WTC11 (cell line): ENCODE measurements at regions not wholly inside any gene's neighbourhood (a gene's known extent, or its start where the extent isn't known, plus 50 kb on each side); places are given as distances from the start of the nearest gene placed in this dataset.

Experiments
- ATAC-seq: fragments of 200-7000 bp; cut with Tn5 transposase; 2 replicates; pipeline ENCODE4 v1.10.0; 2021; ENCODE audit warnings: mild to moderate bottlenecking, moderate library complexity
- CTCF ChIA-PET: fragments of 300-600 bp; sonication (Branson Sonifier 250); formaldehyde crosslinking; loops from one replicate; lab custom pipeline; 2021; ENCODE audit warnings: antibody characterized with exemption; lab: Charles Lee
- POLR2A ChIA-PET: fragments of 350-600 bp; sonication (Branson Sonifier 250); formaldehyde crosslinking; loops from one replicate; lab custom pipeline; 2021; ENCODE audit warnings: antibody characterized with exemption; lab: Charles Lee
- DNase-seq: peaks from one replicate; pipeline ENCODE4 v3.0.0; 2021; ENCODE audit warnings: low spot score
- H3K27ac Mint-ChIP-seq: 2 replicates; pipeline ENCODE4 v1.8.0; 2021; ENCODE audit warnings: mixed read lengths
- H3K27me3 Mint-ChIP-seq: 2 replicates; pipeline ENCODE4 v1.8.0; 2021; ENCODE audit warnings: low read depth, mild to moderate bottlenecking, moderate library complexity, mixed read lengths
- H3K36me3 Mint-ChIP-seq: 2 replicates; pipeline ENCODE4 v1.8.0; 2021; ENCODE audit warnings: mixed read lengths
- H3K4me1 Mint-ChIP-seq: 2 replicates; pipeline ENCODE4 v1.8.0; 2022; ENCODE audit warnings: mixed read lengths
- H3K4me3 Mint-ChIP-seq: 2 replicates; pipeline ENCODE4 v1.8.0; 2021; ENCODE audit warnings: mild to moderate bottlenecking, moderate library complexity, mixed read lengths
- H3K9me3 Mint-ChIP-seq: 2 replicates; pipeline ENCODE4 v1.8.0; 2021; ENCODE audit warnings: mixed read lengths
- ATF3 ChIP-seq: sonication (generic); formaldehyde crosslinking; conservative IDR thresholded peaks from 2 replicates; pipeline ENCODE4 v1.8.1; 2022; ENCODE audit warnings: mild to moderate bottlenecking, missing genetic modification reagents
- ELF4 ChIP-seq: sonication (generic); formaldehyde crosslinking; IDR thresholded peaks from 2 replicates; pipeline ENCODE4 v1.8.1; 2022; ENCODE audit warnings: low read depth, mild to moderate bottlenecking, moderate library complexity, missing genetic modification reagents
- FOXK1 ChIP-seq: sonication (generic); formaldehyde crosslinking; IDR thresholded peaks from 2 replicates; pipeline ENCODE4 v1.8.0; 2022; ENCODE audit warnings: mild to moderate bottlenecking, moderate library complexity, missing genetic modification reagents
- GABPB1 ChIP-seq: sonication (generic); formaldehyde crosslinking; IDR thresholded peaks from 2 replicates; pipeline ENCODE4 v1.8.1; 2023; ENCODE audit warnings: mild to moderate bottlenecking, missing genetic modification reagents
- GTF2I ChIP-seq: fragments of 250-450 bp; sonication (Bioruptor Pico); conservative IDR thresholded peaks from 2 replicates; pipeline ENCODE4 v1.4.0; 2021; ENCODE audit warnings: mild to moderate bottlenecking
- MYBL2 ChIP-seq: sonication (generic); formaldehyde crosslinking; IDR thresholded peaks from 2 replicates; pipeline ENCODE4 v1.8.1; 2023; ENCODE audit warnings: mild to moderate bottlenecking, moderate library complexity, missing genetic modification reagents
- NFYB ChIP-seq: sonication (generic); formaldehyde crosslinking; conservative IDR thresholded peaks from 2 replicates; pipeline ENCODE4 v1.8.0; 2022; ENCODE audit warnings: low read depth, missing genetic modification reagents
- NR3C1 ChIP-seq: sonication (generic); formaldehyde crosslinking; conservative IDR thresholded peaks from 2 replicates; pipeline ENCODE4 v1.8.1; 2023; ENCODE audit warnings: low read depth, mild to moderate bottlenecking, missing genetic modification reagents
- RELA ChIP-seq: sonication (generic); formaldehyde crosslinking; IDR thresholded peaks from 2 replicates; pipeline ENCODE4 v1.8.1; 2022; ENCODE audit warnings: missing genetic modification reagents, mild to moderate bottlenecking, borderline replicate concordance
- STAT6 ChIP-seq: sonication (generic); formaldehyde crosslinking; conservative IDR thresholded peaks from 2 replicates; pipeline ENCODE4 v1.8.1; 2023; ENCODE audit warnings: mild to moderate bottlenecking, low read depth, missing genetic modification reagents, moderate library complexity
- TEAD4 ChIP-seq: sonication (generic); formaldehyde crosslinking; IDR thresholded peaks from 2 replicates; pipeline ENCODE4 v1.8.0; 2022; ENCODE audit warnings: mild to moderate bottlenecking, missing genetic modification reagents
- ZNF138 ChIP-seq: sonication (generic); formaldehyde crosslinking; conservative IDR thresholded peaks from 2 replicates; pipeline ENCODE4 v1.8.1; 2022; ENCODE audit warnings: mild to moderate bottlenecking, moderate library complexity, missing genetic modification reagents
- ZNF219 ChIP-seq: sonication (generic); formaldehyde crosslinking; IDR thresholded peaks from 2 replicates; pipeline ENCODE4 v1.8.0; 2023; ENCODE audit warnings: missing genetic modification reagents, mild to moderate bottlenecking, borderline replicate concordance
- ZNF317 ChIP-seq: sonication (generic); formaldehyde crosslinking; IDR thresholded peaks from 2 replicates; pipeline ENCODE4 v1.8.1; 2023; ENCODE audit warnings: low read depth, mild to moderate bottlenecking, moderate library complexity, missing genetic modification reagents, borderline replicate concordance
- ZSCAN18 ChIP-seq: fragments of 250-450 bp; sonication (Bioruptor Pico); IDR thresholded peaks from 2 replicates; pipeline ENCODE4 v2.1.2; 2022; ENCODE audit warnings: mild to moderate bottlenecking, moderate library complexity
- TF ChIP-seq, protein P1 (sequence below): sonication (generic); formaldehyde crosslinking; IDR thresholded peaks from 2 replicates; pipeline ENCODE4 v1.8.0; 2022; ENCODE audit warnings: mild to moderate bottlenecking, missing genetic modification reagents

GRCh38 chr5:10827571-10827970 lies 66.5 kb upstream of the DAP start:
- POLR2A ChIA-PET, result no interaction called here
- H3K27me3 Mint-ChIP-seq, result no peaks in the 10 kb centered on the region; the same call in 1 of the 2 replicates
- TF ChIP-seq, protein P1, sequence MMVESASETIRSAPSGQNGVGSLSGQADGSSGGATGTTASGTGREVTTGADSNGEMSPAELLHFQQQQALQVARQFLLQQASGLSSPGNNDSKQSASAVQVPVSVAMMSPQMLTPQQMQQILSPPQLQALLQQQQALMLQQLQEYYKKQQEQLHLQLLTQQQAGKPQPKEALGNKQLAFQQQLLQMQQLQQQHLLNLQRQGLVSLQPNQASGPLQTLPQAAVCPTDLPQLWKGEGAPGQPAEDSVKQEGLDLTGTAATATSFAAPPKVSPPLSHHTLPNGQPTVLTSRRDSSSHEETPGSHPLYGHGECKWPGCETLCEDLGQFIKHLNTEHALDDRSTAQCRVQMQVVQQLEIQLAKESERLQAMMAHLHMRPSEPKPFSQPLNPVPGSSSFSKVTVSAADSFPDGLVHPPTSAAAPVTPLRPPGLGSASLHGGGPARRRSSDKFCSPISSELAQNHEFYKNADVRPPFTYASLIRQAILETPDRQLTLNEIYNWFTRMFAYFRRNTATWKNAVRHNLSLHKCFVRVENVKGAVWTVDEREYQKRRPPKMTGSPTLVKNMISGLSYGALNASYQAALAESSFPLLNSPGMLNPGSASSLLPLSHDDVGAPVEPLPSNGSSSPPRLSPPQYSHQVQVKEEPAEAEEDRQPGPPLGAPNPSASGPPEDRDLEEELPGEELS (CRISPR knock-in tag), result no peak
- TF ChIP-seq STAT6 (CRISPR knock-in tag), result no peak
- no peak for TF ChIP-seq ELF4 (CRISPR knock-in tag)
- no peak for TF ChIP-seq ZSCAN18 (CRISPR knock-in tag)
- TF ChIP-seq RELA (CRISPR knock-in tag), result no peak
- TF ChIP-seq TEAD4 (CRISPR knock-in tag), result no peak
- no peak for TF ChIP-seq NFYB (CRISPR knock-in tag)
- no peak for TF ChIP-seq NR3C1
- no peak for TF ChIP-seq MYBL2 (CRISPR knock-in tag)
- DNase-seq (no peak), ATAC-seq (no peak)
- H3K4me3 Mint-ChIP-seq, result no peak overlapping the region
- CTCF ChIA-PET, result interaction anchor here (0.9 to 1.0 kb wide), 2 partner anchors 29 to 30 kb away, joined by 3 read pairs; no protein-coding TSS in a partner anchor
- no peaks in the 10 kb centered on the region for H3K9me3 Mint-ChIP-seq
- no peaks in the 10 kb centered on the region for H3K36me3 Mint-ChIP-seq
- no peaks in the 10 kb centered on the region for H3K4me1 Mint-ChIP-seq
- no peak overlapping the region for H3K27ac Mint-ChIP-seq

- Mint-ChIP-seq H3K4me1 (no peaks in the 10 kb centered on the region), H3K9me3 (no peaks in the 10 kb centered on the region), H3K27me3 (no peaks in the 10 kb centered on the region), H3K27ac (no peak overlapping the region), H3K36me3 (no peaks in the 10 kb centered on the region), H3K4me3 (no peak overlapping the region)
- ChIA-PET CTCF (interaction anchor here (0.9 to 1.5 kb wide), 4 partner anchors 27 to 235 kb away, joined by 3 to 4 read pairs (median 4); no protein-coding TSS in a partner anchor), POLR2A (no interaction called here)
- ATAC-seq (no peak), DNase-seq (no peak)
- no peak for TF ChIP-seq ZNF317 (CRISPR knock-in tag)
- no peak for TF ChIP-seq ZNF219 (CRISPR knock-in tag)
- TF ChIP-seq GTF2I (CRISPR knock-in tag), result no peak
- TF ChIP-seq STAT6 (CRISPR knock-in tag), result no peak
- no peak for TF ChIP-seq GABPB1
- TF ChIP-seq ZNF138, result no peak
- TF ChIP-seq NR3C1, result no peak
- TF ChIP-seq FOXK1 (CRISPR knock-in tag), result no peak
- no peak for TF ChIP-seq ELF4 (CRISPR knock-in tag)
- no peak for TF ChIP-seq ATF3
These were observed 65.9 kb upstream of the DAP start for GRCh38 chr5:10826971-10827370.
